Amniotic stem cell (primary cell): ENCODE measurements at regions not wholly inside any gene's neighbourhood (a gene's known extent, or its start where the extent isn't known, plus 50 kb on each side); places are given as distances from the start of the nearest gene placed in this dataset.

Experiments used
- DNase-seq: peaks from one replicate; lab custom pipeline; 2025; lab: John Stamatoyannopoulos, UW

GRCh38 chr5:155295111-155295510 lies 281.6 kb downstream of the KIF4B start:
- no peak for DNase-seq

DNA sequence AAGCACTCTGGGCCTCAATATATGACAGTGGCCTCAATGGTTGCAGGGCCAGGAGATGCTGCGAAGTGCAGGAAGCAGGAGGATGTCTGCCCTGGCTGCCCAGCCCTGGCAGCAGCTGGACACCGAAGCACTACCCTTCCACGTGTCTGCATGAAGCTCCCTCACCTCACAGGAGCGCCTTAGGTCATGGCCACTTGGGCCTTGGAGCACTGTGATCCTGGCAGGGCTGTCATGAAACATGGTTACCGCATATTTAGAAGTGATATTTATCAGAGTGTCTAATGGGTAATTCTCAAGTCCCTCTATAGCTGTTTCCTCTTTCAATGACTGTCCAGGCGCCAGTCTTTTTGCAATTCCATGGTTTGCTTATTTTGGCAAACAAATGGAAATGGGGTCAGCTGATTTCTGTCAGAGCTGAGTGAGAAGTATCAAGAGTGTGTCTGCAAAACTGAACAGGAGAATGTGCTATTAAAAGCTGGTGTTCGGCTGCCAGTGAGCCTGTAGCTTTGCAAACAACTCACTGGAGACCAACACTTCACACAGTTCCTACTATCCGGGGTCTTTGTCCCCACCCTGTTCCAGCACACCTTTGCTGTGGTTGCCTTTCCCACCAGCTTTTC lies 285.9 kb downstream of the KIF4B start:
- DNase-seq, result no peak

DNA sequence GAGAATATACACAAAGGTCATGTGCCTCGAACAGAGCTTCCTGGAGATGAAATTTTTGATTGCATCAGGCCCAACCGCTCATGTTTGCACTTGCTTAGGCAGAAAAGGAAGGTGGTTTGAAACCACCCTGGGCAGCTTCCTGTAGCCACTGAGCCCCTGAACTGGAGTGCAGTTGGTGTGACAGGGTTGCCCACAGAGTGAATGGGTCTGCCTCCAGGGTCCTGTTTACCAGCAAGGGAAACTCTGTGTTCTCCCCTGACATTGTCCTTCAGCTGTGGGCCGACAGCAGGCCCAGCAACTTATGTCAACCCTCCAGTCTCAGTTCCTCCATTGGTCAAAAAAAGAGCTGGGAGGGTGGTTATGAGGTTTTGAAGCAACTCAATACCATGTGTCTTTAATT lies 289.6 kb downstream of the KIF4B start:
- no peak for DNase-seq

DNA sequence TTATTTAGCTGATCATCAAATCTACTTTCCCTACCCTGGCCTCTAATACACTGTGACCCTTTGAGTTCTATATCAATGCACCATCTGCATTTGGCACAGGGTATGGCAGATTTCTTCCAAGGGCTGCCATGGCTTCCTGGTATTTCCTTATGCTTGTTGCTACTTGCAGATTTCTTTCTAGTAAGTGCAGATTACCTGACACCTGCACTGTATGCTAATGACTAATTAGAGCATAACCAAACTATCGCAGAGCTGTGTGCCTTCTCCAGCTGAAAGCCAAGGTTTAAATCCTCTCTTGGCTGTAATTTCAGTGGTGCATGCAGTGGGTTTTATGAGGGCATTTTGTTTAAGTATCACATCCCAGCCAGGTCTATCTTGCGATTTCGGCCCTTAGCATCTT lies 293.7 kb downstream of the KIF4B start:
- no peak for DNase-seq

DNA sequence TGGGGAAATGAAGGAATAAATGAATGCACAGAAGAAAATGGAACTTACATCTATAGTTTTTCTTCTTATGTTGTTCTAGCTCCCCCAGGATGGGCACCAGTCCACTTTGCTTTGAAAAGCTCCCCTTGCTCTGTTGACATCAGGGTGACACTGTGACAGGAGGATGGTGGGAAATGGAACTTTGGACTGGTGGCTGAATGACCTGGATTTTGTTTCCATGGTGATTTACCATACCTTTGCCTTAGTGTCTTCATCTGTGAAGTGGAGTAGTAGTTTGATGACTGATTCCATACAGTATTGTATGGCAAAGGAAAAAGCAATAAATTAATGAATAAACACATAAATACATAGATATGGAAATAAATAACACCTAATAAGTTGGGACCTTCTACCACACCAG lies 294.7 kb downstream of the KIF4B start:
- no peak for DNase-seq

DNA sequence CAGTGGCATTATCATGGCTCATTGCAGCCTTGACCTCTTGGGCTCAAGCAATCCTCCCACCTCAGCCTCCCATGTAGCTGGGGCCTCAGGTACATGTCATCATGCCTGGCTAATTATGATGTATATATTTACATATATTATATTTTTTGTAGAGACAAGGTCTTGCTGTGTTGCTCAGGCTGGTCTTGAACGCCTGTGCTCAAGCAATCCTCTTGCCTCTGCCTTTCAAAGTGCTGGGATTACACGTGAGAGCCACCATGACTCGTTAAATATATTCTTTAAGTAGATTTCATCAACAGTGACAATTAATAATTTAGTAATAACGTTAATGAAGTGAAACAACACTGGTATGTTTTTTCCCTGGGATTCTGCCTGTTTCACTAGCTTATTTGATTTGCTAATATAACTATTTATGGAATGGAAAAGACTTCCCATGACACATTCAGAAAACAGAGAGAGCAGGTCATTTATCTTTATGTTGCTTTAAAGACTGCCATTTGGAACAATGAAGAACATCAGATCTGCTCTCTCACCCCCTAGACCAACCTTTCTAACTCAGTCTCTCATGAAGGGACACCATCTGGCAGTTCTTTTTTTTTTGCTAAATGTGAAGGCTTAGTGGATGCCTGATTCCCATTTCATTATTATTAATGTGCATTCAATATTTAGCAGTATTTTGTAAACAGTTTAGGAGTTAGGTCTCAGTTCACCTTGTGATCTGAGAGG lies 295.6 kb downstream of the KIF4B start:
- no peak for DNase-seq

DNA sequence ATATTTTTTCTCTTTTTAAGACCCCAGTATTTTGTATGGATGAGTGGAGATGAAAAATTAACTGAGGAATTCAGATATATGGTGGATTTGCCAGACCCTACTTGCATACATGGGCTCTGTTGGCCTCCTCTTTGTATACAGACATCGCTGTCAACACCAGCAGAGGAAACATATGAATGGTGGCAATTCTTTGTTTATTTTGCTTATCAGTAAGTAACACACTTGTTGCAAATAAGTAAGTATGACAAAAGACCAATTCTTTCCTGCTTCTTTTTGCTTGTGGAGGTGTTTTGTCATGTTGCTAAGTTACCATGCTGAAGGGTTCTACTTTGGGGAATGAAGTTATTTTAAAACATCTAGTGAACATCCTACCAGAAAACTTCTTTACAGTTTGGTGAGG lies 298.2 kb downstream of the KIF4B start:
- no peak for DNase-seq

- DNase-seq, result no peak
Observed at GRCh38 chr5:155313518-155313917, 300.0 kb downstream of the KIF4B start.

- no peak for DNase-seq
Observed at GRCh38 chr5:155316070-155316714, 302.6 kb downstream of the KIF4B start.

DNA sequence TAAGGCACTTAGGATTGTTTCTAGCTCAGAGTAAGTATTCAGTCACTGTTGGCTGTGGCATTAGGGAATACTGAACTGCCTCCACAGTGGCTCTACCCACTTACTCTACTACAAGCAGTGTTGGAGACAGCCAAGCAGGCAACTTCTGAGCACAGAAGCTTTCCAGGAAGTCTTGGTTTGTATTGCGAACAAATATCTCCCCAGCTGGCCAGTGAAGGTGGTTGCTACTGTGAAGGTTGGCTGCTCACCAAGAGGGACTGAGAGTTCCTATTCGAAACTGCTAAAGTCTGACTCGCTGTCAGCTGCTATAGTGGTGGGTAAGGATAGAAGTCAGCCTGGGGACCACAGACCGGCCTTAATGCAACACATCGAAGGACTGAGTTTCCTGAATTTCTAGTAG lies 319.1 kb downstream of the KIF4B start:
- DNase-seq, result no peak

DNA sequence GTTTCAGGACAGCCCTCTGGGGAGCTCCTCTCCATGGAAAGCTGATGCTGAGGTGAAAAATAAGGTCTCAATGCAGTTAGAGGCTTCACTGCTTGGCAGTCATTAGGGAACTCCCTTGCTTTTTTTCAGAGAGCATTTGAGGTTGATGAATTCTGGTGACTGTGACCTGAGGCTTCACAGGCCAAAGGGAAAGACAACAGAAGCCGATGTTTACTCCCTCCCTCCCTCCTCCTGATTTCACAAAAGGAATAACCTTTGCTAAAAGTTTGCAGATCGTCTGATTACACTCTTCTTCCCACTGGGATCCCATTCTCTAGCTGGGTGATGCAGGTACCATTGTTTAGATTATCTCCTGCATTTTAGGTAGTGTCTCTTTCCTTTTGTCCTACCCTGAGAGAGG lies 329.4 kb downstream of the KIF4B start:
- no peak for DNase-seq

DNA sequence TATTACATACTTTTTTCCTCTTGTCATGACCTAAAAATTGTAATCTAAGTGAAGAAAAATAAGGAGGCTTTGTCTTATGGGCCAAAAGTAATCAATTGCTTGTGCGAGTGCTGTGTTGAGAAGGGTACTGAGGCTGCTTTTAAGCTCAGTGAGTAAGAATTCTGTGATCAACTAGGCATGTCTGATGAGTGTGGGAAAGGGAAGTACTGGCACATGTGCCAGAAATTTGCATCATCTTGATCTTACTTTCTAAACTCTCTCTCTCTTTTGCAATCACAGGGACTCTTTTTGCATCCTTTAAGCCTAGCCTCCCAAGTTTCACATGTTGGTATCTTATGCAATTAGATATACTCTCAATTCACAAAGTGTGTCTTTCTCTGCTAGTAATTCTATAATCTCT lies 329.9 kb downstream of the KIF4B start:
- DNase-seq, result no peak

GRCh38 chr5:155353231-155353630 lies 339.7 kb downstream of the KIF4B start:
- no peak for DNase-seq

DNA sequence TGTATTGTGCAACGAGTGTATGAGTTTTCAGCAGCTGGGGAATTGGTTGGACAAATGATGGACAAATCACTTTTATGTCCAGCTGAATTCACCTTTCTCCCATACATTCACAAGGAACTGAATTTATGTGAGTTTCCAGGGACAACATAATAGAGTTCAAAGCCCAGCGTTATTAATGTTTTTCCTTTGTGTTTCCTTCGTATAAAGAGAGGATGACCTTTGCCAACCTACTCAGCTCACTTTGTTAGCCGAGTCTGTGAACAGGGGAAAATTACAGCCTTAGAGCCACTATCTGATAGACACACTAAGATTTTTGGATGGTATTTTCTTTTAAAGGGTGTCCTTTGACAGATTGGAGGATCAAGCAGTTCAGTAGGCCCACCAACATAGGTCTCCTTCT lies 352.5 kb downstream of the KIF4B start:
- no peak for DNase-seq

GRCh38 chr5:155367841-155368240 lies 354.3 kb downstream of the KIF4B start:
- no peak for DNase-seq

DNA sequence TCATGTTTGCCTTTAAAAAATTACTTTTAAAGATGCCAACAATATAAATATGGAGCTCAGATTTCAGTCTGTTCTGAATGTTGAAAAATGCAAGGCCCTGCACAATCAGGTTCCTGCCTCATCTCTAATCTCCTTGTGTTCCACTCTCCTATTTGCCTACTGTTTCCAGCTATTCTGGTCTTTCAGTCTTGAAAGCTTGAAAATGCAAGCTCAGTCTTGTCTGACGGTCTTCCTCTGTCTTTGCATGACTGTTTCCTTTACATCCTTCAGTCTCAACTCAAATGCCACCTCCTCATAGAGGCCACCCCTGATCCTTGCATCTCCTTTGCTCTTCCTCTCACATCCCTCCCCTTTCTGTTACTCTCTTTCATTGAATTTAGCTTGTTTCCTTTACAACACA lies 354.9 kb downstream of the KIF4B start:
- DNase-seq, result no peak

GRCh38 chr5:155380480-155380879 lies 366.9 kb downstream of the KIF4B start:
- DNase-seq, result no peak

- DNase-seq, result no peak
Observed at GRCh38 chr5:155381654-155382053, 368.1 kb downstream of the KIF4B start.

GRCh38 chr5:155389498-155389897 lies 375.9 kb downstream of the KIF4B start:
- DNase-seq, result no peak

GRCh38 chr5:155394727-155395126 lies 381.2 kb downstream of the KIF4B start:
- DNase-seq, result no peak

DNA sequence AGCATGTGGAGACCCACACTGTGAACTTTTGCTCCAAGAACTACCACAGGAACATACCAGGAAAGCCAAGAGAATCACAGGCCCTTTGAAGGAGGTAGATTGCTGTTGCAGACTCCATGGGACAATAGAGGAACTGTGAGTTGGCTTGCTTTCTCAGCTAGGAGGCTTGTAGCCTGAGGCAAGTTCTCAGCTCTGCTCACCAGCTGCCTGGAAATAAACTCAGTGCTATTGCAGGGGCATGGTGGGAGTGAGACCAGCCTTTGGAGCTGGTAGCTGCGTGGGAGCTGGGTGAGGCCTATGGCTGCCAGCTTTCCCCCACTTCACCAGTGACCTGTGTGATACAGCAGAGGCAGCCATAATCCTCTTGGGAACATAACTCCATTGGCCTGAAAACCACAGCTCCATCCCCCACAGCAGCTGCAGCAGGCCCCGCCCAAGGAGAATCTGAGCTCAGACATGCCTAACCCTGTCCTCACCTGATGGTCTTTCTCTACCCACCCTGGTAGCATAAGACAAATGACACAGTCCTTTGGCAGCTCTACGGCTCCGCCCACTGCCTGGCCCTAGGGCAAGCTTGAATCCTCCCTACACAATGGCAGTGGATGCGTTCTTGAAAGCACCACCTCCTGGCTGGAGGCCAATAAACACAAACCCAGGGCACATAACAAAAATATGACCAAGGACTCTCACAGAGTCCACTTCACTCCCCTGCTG lies 389.5 kb downstream of the KIF4B start:
- no peak for DNase-seq

DNA sequence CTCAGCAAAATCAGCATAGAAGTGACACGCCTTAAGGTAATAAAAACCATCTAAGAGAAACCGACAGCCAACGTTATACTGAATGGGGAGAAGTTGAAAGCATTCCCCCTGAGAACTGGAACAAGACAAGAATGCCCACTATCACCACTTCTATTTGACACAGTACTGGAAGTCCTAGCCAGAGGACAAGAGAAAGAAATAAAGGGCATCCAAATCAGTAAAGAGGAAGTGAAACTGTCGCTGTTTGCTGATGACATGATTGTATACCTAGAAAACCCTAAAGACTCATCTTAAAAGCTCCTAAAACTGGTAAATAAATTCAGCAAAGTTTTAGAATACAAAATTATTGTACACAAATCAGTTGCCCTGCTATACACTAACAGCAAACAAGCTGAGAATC lies 393.3 kb downstream of the KIF4B start:
- DNase-seq, result no peak

- no peak for DNase-seq
Observed at GRCh38 chr5:155408465-155408864, 394.9 kb downstream of the KIF4B start.
